HG03571 (cell line): ENCODE measurements at regions not wholly inside any gene's neighbourhood (a gene's known extent, or its start where the extent isn't known, plus 50 kb on each side); places are given as distances from the start of the nearest gene placed in this dataset.
"Not testable (repeated sequence)": the region's sequence is repeated elsewhere in the genome, so short reads cannot be mapped to it uniquely, and the experiment has no call there.

ENCODE experiments used
- ATAC-seq: cut with Tn5 transposase; IDR thresholded peaks from one replicate; pipeline ENCODE4 v1.9.1; 2021; ENCODE audit not compliant: unreplicated experiment

DNA sequence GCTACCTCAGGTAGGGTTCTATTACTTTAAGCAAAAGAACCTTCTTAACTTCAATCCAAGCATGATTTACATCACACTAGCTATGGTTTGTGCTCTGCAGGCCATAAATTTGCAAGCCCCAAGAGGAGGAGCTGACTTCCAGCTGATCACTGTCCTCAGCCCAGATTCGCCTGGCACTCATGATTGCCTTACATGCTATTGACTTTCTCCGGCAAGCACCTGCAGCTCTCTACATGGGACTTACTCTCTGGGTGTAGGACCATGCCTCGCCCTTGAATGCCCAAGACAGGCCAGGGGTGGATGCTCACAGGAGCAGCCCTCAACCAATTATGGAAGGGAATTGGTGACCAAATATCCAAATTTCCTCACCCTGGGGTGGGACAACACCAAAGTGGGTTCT is 99.8 kb downstream of the ESM1 start:
- ATAC-seq: no peak

DNA sequence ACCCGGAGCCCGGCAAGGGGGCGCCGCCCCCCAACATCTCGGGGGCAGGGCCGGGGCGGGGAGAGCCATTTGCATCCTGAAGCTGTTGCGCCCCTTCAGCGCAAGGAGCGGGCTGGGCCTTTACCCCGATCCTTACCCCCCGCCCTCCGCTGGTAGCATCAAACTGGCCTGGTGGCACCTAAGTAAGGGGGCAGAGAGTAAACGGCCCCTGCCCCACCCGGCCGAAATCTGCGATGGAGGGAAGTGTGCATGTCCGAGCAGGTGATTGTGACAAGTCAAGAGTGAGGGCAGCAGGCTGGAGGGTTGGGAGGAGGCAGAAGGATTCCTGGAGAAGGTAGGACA is 101.2 kb downstream of the ESM1 start:
- ATAC-seq: no peak

DNA sequence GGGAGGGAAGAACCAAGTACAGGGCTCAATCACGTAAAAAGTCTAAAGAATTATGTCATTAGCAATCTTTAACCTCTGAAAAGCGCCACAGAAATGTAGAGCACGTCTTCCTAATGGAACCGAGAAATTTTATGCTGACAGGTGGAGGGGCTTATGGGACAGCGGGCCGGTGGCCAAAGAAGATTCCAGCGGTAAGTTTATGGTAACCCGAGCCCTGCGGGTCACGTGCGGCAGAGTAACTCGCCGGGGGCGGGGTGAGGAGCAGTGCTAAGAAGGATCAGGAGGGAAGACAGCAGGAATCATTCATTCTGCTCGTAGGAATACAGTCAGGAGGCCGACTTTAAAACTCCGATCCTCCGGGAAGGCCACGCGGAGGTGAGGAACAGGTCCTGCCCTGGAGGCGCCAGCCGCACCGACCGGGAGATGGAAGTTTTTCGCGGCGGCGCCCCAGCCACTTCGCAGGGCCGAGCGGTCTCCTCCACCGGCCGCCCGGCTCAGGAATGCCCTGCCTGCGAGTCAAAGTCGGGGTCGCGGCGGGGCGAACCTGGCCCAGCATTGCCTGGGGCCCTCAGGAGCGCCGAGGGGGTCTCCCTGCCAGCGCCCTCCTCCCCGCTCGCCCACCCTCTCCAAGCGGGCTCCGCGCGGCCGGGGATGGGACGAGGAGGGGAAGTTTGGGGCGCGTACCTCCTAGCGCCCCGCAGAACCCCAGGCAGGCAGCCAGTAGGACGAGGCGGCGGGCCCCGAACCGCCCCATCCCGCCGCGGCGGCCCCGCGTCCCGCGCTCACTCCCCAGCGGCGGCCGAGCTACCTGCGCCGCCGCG is 101.8 kb downstream of the ESM1 start:
- ATAC-seq: no peak

DNA sequence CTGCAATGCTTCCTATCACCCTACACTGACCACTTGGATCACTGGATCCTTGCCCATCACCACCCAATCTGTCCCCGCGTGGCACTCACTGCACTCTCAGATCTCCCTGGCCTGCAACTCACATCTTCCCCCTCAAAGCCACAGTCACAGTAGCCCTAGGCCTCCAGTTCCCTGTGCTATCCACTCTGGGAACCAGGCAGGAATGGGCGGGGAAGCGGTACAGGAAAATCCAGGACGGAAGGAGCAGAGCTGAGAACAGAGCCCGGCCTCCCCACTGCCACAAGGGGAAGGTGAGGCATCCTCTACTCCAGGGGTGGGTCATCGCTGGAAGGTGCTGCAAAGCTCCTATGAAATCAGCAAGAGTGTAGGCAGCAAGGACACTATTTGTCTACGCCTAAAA is 102.6 kb downstream of the ESM1 start:
- ATAC-seq: no peak

DNA sequence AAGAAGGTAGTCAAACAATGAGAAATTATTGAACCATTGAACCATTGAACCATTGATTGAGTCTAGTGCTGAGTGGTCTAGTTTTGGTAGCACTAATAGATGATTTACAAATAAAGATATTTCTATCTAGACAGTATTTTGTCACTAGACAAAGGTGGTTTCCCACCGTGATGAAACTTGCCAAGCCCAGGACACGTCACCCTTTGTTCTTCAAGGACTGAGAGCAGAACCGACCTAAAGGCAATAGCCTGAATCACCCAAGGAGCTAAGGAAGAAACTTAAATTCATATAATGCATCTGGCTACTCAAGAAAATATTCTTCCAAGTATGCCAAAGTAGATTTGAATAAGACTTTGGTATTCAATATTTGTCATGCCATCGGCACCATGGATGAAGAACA is 103.3 kb downstream of the ESM1 start:
- ATAC-seq: no peak

DNA sequence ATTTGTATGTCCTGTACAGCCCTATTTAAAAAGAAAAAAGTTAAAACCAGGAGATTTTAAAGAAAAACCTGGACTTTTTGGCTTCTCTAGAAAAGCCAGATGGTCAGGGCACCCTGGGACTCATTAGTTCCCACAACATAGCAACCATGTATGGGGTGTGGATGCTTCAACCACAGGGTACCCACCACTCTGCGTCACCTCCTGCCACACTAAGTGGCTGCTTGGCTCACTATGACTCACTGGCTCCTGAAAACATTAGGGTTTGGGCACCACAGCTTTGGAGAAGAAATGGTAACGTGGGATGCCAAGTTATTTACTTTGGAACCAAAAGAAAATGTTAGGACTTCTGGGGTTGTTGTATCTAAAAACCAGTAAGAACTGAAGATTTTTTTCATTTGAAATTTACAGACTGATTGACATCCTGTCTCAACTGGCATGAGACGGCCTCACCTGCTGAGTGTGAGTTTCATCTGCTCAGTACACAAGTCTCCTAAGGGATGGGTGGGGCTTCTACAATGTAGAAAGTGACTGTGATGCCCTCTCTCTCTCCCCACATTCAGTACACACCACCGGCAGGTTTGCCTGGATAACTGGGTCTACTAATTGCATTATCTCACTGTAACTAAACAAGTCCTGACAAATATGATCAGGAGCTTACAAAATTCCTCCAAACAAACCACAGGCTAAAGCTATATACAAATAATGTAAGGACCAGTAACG is 103.9 kb downstream of the ESM1 start:
- ATAC-seq: no peak

DNA sequence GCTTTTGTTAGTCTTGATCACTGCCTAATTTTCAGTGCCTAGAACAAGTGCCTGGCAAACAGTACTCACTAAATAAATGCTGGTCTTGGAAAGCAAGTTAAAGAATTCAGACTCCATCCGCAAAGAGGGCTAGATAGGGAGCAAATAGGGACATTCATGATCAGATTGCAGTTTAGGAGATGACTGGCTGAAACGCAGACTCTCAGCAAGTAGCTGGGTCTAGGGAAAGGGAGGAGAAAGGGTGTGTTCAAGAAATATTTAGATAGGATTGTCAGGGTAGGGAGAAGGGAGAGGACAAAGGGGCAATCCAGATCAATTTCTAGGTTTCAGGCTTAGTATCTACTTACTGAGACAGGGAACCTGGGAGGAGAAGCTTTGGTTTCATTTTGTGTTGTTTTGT is 108.4 kb downstream of the ESM1 start:
- no peak for ATAC-seq

DNA sequence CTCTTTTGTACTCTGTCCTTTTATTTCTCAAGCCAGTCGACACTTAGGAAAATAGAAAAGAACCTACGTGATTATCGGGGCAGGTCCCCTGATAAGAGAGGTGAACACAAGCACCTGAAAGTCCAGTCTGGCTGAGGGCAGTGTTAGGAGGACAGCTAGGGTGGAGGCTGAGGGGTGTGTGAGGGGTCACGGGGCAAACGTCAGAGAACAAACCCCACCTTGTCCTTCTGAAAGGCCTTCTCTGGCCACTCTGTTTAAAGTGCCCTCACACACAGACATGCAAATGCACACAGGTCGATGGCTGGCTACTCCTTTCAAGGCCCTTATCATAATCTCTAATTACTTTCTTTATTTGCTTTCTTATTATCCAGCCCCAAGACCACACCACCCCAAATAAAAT is 108.8 kb downstream of the ESM1 start:
- ATAC-seq: no peak

DNA sequence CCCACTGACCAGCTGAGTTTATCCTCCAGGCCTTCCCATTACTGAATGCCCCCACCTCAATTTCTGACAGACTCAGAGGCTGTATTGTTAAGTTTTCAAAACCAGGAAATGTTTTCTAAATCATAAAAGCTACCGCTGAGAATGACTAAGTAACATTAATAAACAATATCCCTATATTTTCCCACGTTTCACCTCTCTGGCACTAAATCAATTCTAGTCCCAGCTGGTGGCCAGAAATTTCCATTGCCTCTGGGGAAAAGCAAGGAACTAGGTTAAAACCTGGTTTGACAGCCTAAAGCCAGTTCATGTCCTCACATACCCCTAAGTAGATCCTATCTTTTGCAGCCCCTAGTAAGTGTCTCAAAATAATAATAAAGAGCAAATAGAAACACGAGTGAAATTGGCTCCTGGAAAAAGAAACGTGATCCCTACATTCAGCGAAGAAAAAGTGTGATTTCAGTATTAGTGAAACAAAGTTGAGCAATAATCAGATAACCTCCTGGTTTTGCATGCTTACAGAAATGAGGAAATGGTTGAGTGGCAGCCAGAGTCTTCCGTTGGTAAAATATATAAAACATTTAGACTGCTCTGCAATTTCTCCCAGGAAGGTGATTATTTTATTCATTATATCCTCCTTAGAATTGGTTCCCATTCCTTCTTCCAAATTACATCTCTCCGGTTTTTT is 110.9 kb downstream of the ESM1 start:
- ATAC-seq: no peak

DNA sequence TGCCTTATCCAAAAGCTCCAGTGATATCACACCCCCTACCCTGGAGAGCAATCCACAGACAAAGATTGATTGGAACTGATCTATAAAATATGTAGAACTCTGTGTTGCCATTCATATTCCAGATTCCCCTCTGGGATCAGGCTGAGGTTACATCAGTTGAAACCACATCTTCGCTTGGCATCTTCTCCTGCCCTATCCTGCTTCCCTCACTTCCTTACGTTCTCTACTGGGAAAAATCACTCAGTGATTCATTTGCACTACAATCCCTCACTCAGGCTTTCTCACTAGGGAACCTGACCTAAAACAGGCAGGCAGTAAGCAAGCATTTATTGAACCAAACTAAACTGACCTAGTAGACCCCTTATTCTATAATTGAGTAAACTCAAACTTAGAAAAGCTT is 111.7 kb downstream of the ESM1 start:
- no peak for ATAC-seq

DNA sequence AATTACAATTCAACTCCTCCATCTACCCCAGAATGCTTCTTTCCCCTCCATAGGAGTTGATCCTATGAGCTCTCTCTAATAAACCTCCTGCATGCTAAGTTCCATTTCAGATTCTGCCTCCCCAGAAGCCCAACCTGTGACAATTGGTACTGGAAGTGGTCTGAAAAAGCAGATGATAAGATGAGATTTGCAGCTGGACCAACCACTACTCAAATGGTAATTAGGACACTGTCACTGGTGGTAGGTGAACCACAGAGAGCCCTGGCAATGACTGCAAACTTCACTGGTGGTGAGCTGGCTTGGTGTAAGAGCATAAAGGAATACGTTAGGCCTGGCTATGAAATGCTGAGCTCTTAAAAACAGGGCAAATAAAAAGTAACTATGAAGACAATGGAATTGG is 112.6 kb downstream of the ESM1 start:
- no peak for ATAC-seq

DNA sequence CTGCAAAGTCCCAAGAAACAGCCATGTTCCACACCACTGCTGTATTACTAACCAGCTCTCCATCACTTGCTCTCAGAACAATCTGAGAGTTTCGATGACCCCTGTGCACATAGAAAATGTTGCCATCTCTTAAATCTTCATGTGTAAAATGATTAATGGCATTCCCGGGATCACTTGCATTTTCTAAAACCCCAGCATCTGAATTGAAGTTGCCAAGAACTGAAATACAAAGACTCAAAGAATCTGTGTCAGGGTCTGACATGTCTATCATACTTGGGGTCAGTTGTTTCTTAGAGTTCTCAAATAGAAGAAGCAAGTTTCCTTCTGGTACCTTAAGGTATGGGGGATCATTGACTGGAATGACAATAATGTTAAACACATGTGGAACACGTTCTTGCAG is 115.1 kb downstream of the ESM1 start:
- no peak for ATAC-seq

DNA sequence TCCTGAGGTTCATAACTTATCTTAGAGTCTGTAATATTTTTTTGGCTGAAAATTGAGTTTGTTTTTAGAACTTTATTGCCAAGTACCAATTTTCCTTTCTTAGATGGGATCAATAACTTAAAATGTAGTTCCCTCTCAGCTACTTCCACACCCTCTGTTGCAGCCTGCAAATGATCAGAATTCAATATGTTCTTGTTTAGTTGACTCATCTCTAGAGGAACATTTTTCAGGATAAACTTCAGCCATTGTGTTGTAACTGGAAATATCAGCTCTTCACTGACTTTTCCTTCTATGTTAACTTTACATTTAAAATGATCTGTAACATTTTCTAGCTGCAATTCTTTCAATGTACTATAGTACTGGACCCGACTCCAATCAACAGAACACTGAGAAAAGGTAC is 115.7 kb downstream of the ESM1 start:
- no peak for ATAC-seq

DNA sequence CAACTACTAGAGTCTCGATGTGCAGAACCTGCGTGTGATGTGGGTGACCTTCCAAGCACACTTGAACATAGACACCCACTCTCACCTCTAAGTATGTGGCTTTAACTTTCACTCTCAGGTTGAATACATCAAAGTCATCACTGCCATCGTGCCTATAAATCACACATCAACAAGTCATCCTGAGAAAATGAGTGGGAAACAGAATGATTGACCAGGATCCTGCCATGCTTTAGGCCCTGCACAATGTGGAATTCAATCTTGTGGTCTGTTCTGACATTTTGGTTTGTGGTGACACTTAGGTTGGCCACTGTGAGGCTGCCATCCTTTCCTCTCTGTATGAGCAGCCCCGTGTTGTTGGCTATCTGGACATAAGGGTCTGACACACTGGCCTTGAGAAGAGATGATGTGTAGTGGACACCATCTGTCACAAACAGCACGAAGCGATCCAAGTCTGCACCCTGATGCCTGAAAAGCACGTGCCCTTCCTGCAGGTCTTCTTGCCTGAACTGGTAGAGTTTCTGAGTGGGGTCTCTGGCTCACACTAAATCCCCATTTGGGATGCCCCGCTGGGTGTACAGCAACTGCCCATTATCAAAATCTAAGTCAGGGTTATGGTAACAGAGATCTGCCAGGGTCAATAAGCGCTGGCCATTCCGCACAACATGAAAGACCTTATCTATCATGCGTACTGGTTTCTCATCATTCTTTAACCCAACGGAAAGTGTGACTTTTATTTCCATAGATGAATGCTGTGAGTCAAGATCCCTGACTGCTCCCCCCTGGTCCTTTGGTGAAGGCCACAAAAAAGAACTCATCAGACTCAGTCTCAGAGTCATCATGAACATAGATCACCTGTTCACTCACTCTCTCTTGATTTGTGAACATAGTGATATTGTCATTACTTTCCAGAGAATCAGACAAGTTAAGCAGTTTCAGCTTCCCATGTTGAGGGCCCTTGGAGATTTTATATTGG is 116.6 kb downstream of the ESM1 start:
- no peak for ATAC-seq

DNA sequence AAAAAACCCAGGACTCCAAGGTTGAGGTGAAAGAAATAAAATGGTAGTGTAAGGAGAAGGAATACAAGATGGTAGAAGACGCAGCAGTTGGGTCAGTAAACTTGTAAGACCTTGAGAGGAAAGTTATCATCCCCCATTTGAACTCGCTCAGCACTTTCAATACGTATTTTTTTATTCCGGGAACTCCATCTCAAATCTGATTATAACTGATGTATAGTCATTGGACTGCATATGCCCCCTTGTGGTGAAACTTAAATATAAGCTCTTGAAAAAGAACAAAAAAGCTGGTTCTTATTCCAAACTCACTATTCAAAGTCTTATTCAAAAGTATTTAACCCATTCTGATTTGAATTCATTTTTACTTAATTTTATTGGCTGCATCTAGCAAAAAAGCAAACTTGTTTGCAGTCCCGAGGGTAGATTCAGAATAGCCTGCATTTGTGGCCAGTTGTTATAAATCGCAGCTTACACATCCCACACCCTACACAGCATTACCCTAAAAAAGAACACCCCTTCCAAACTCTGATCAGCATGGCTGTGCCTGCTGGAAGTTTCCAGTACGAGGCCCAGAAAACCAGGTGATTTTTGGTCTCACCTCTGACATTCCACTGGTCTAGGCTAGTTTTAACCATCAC is 118.0 kb downstream of the ESM1 start:
- ATAC-seq: no peak

DNA sequence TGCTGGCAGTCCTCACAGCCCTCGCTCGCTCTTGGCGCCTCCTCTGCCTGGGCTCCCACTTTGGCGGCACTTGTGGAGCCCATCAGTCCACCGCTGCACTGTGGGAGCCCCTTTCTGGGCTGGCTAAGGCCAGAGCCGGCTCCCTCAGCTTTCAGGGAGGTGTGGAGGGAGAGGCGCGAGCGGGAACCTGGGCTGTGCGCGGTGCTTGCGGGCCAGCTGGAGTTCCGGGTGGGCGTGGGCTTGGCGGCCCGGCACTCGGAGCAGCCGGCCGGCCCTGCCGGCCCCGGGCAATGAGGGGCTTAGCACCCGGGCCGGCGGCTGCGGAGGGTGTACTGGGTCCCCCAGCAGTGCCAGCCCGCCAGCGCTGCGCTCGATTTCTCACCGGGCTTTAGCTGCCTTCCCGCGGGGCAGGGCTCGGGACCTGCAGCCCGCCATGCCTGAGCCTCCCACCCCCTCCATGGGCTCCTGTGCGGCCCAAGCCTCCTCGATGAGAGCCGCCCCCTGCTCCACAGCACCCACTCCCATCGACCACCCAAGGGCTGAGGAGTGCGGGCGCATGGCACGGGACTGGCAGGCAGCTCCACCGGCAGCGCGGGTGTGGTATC is 120.4 kb downstream of the ESM1 start:
- ATAC-seq: not testable (repeated sequence)

DNA sequence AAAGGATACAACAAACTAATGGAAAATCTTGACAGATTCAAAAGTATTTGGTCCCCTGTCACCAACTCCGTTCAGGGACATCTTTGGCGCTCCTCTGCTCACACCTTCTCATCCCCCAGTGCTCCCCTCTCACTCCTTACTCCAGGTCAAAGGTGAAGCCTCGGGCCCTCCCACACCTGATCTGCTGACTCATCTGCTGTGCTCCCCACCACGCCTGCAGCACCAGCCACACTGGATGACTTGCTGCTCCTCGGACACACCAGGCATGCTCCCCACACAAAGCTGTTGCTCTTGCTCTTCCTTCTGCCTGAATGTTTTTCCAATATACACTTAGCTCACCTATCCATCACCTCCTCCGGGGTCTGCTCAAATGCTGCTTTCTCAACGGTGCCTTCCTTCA is 123.4 kb downstream of the ESM1 start:
- no peak for ATAC-seq

DNA sequence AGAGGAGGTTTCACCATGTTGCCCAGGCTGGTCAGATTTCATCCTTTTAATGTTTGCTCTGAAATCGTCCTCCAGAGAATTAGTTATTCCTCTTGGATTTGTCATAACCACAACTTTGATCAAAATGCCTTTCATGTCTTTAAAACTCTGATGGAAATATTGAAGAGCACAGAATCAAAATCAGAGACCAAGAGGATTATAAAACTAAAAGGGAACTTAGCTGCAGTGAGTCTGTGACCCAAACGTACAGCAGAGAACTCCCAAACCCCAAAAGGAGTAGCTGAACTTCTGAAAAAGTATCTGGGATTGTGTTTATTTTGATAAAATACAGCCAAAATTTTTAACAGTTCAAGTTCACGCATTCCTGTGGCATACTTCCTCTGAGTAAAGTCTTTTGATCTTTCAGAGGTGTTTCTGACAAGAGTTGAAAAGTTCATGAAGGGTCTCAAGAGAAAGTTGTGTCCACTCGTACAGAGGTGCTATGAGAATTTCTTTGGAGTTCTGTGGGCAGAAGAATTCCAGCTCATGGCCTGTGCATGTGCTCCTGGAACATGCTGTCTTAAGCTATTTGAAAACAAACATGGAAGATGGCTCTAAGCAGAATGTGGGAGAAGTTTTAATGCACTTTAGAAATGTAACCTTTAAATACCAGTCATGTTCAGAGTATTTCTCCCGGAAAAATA is 124.0 kb downstream of the ESM1 start:
- ATAC-seq: no peak

DNA sequence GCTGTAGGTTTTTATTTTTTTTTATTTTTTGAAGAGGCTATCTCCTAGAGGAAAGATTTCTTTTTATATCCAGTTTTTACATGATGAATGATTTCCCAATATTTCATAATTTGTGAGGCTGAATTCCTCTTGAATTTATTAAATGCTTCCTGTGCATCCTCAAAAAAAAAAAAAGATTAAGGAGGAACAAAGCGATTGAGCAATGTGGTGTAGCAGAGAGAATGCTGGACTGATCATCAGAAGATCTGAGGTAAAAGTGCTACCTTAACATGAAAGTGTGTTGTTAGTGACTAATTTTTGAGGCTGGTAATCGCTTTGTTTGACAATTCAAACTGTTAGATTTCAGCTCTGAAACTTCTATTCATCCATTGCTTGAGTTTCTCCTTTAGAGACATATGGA is 125.1 kb downstream of the ESM1 start:
- no peak for ATAC-seq

DNA sequence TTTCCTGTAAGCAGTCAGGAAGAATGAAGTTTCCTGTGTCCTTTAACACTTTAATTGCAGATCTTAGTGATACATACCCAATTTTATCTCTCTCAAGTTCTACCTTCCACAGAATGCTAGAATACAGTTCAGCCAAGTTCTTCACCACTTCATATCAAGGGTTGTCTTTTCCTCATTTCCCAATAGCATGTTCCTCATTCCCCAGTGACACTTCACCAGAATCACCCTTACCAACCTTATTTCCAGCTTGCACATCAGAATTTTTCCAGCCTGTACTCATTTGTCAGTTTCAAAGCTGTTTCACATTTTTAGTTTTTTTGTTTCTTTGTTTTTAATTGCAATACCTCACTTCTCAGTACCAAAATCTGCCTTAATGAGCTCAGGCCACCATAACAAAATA is 126.1 kb downstream of the ESM1 start:
- no peak for ATAC-seq
